Nephron progenitor cell (in vitro differentiated cells): ENCODE measurements at regions not wholly inside any gene's neighbourhood (a gene's known extent, or its start where the extent isn't known, plus 50 kb on each side); places are given as distances from the start of the nearest gene placed in this dataset.

Experiments used
- DNase-seq: peaks from one replicate; pipeline ENCODE4 v3.0.0; 2021
- H3K27ac Mint-ChIP-seq: 2 replicates; pipeline ENCODE4 v1.8.0; 2021; ENCODE audit warnings: mild to moderate bottlenecking, moderate library complexity, mixed read lengths
- H3K27me3 Mint-ChIP-seq: 2 replicates; pipeline ENCODE4 v1.8.0; 2021; ENCODE audit warnings: mild to moderate bottlenecking, low read depth, mixed read lengths; ENCODE audit not compliant: poor library complexity
- H3K36me3 Mint-ChIP-seq: 2 replicates; pipeline ENCODE4 v1.8.0; 2021; ENCODE audit warnings: low read depth, mixed read lengths
- H3K4me1 Mint-ChIP-seq: 2 replicates; pipeline ENCODE4 v1.8.0; 2021; ENCODE audit warnings: mixed read lengths
- H3K4me3 Mint-ChIP-seq: 2 replicates; pipeline ENCODE4 v1.8.0; 2021; ENCODE audit warnings: mild to moderate bottlenecking, moderate library complexity, mixed read lengths
- H3K9me3 Mint-ChIP-seq: 2 replicates; pipeline ENCODE4 v1.8.0; 2021; ENCODE audit warnings: mild to moderate bottlenecking, moderate library complexity, mixed read lengths
- CTCF ChIP-seq: fragments of 200-600 bp; sonication (generic); IDR thresholded peaks from 2 replicates; pipeline ENCODE4 v1.5.0; 2021; ENCODE audit warnings: antibody characterized with exemption

GRCh38 chr10:61078542-61079275, 134.7 kb upstream of the RHOBTB1 start:
- no peak for TF ChIP-seq CTCF
- no peak overlapping the region for H3K27ac Mint-ChIP-seq
- H3K4me1 Mint-ChIP-seq, result no peaks in the 10 kb centered on the region
- peaks cover 2% of the 10 kb centered on the region for H3K9me3 Mint-ChIP-seq
- H3K4me3 Mint-ChIP-seq, result no peak overlapping the region
- peaks cover 4% of the 10 kb centered on the region for H3K27me3 Mint-ChIP-seq
- no peak for DNase-seq
- no peaks in the 10 kb centered on the region for H3K36me3 Mint-ChIP-seq

GRCh38 chr10:61076572-61077114, 132.7 kb upstream of the RHOBTB1 start:
- no peak for TF ChIP-seq CTCF
- no peak overlapping the region for H3K4me3 Mint-ChIP-seq
- no peaks in the 10 kb centered on the region for H3K4me1 Mint-ChIP-seq
- H3K36me3 Mint-ChIP-seq, result no peaks in the 10 kb centered on the region
- no peaks in the 10 kb centered on the region for H3K9me3 Mint-ChIP-seq
- DNase-seq, result no peak
- no peak overlapping the region for H3K27ac Mint-ChIP-seq
- no peaks in the 10 kb centered on the region for H3K27me3 Mint-ChIP-seq

GRCh38 chr10:61073391-61073790, 129.4 kb upstream of the RHOBTB1 start:
- no peak for TF ChIP-seq CTCF
- Mint-ChIP-seq H3K27ac (no peak overlapping the region), H3K9me3 (no peaks in the 10 kb centered on the region), H3K27me3 (no peaks in the 10 kb centered on the region), H3K4me1 (no peaks in the 10 kb centered on the region), H3K4me3 (no peak overlapping the region), H3K36me3 (no peaks in the 10 kb centered on the region)
- no peak for DNase-seq

GRCh38 chr10:61071580-61071979, 127.6 kb upstream of the RHOBTB1 start:
- H3K36me3 Mint-ChIP-seq, result no peaks in the 10 kb centered on the region
- no peak for DNase-seq
- no peaks in the 10 kb centered on the region for H3K9me3 Mint-ChIP-seq
- H3K4me1 Mint-ChIP-seq, result no peaks in the 10 kb centered on the region
- H3K4me3 Mint-ChIP-seq, result no peak overlapping the region
- TF ChIP-seq CTCF, result no peak
- H3K27ac Mint-ChIP-seq, result no peak overlapping the region
- no peaks in the 10 kb centered on the region for H3K27me3 Mint-ChIP-seq

GRCh38 chr10:61068471-61068870, 124.5 kb upstream of the RHOBTB1 start:
- no peak for TF ChIP-seq CTCF
- Mint-ChIP-seq H3K4me3 (no peak overlapping the region), H3K4me1 (peaks cover 11% of the 10 kb centered on the region), H3K36me3 (no peaks in the 10 kb centered on the region), H3K27me3 (no peaks in the 10 kb centered on the region), H3K9me3 (no peaks in the 10 kb centered on the region), H3K27ac (no peak overlapping the region)
- no peak for DNase-seq
